Smooth muscle cell (in vitro differentiated cells): ENCODE measurements at regions not wholly inside any gene's neighbourhood (a gene's known extent, or its start where the extent isn't known, plus 50 kb on each side); places are given as distances from the start of the nearest gene placed in this dataset.

ENCODE experiments used
- DNase-seq: peaks from one replicate; lab custom pipeline; 2025; ENCODE audit not compliant: unreplicated experiment; lab: John Stamatoyannopoulos, UW
- H2AFZ ChIP-seq: fragments of 200-600 bp; sonication (generic); 2 replicates; pipeline ENCODE4 v1.6.0; 2016; ENCODE audit warnings: antibody characterized with exemption, low read depth, mild to moderate bottlenecking
- H3F3A ChIP-seq: fragments of 200-600 bp; sonication (generic); 2 replicates; pipeline ENCODE4 v1.6.0; 2017; ENCODE audit warnings: antibody characterized with exemption, low read depth
- H3K27ac ChIP-seq: fragments of 200-600 bp; sonication (generic); 2 replicates; pipeline ENCODE4 v1.5.1; 2016; ENCODE audit warnings: low read depth, mild to moderate bottlenecking
- H3K27me3 ChIP-seq: fragments of 200-600 bp; sonication (generic); 2 replicates; pipeline ENCODE4 v1.6.1; 2016; ENCODE audit warnings: low read depth, mild to moderate bottlenecking
- H3K36me3 ChIP-seq: fragments of 200-600 bp; sonication (generic); 2 replicates; pipeline ENCODE4 v1.5.1; 2016; ENCODE audit warnings: low read depth
- H3K4me1 ChIP-seq: fragments of 200-600 bp; sonication (generic); 2 replicates; pipeline ENCODE4 v1.5.1; 2016; ENCODE audit warnings: low read depth
- H3K4me2 ChIP-seq: fragments of 200-600 bp; sonication (generic); 2 replicates; pipeline ENCODE4 v1.6.0; 2016; ENCODE audit warnings: mild to moderate bottlenecking
- H3K4me3 ChIP-seq: fragments of 200-600 bp; sonication (generic); 2 replicates; pipeline ENCODE4 v1.5.1; 2016; ENCODE audit warnings: mild to moderate bottlenecking
- H3K79me2 ChIP-seq: fragments of 200-600 bp; sonication (generic); 2 replicates; pipeline ENCODE4 v1.6.0; 2016; ENCODE audit warnings: low read depth, mild to moderate bottlenecking
- H3K9ac ChIP-seq: fragments of 200-600 bp; sonication (generic); 2 replicates; pipeline ENCODE4 v1.6.0; 2016; ENCODE audit warnings: low read depth
- H3K9me3 ChIP-seq: fragments of 200-600 bp; sonication (generic); replicated peaks from 2 replicates; pipeline ENCODE4 v1.5.1; 2016; ENCODE audit warnings: low read depth
- H4K20me1 ChIP-seq: fragments of 200-600 bp; sonication (generic); 2 replicates; pipeline ENCODE4 v1.6.0; 2016; ENCODE audit warnings: low read depth
- WGBS: methylation state at CpG from one replicate; pipeline ENCODE4 v1.1.7; 2016; ENCODE audit warnings: low lambda C conversion rate; 5-methylcytosine and 5-hydroxymethylcytosine counted together
- TF ChIP-seq, protein P1 (sequence below): fragments of 200-600 bp; sonication (generic); IDR thresholded peaks from 2 replicates; pipeline ENCODE4 v1.5.1; 2017; ENCODE audit warnings: borderline replicate concordance, mild to moderate bottlenecking, antibody characterized with exemption; ENCODE audit not compliant: insufficient read depth, poor library complexity, severe bottlenecking

- no peak for DNase-seq
These were observed 265.3 kb downstream of the KLF13 start for GRCh38 chr15:31591908-31592307.

DNA sequence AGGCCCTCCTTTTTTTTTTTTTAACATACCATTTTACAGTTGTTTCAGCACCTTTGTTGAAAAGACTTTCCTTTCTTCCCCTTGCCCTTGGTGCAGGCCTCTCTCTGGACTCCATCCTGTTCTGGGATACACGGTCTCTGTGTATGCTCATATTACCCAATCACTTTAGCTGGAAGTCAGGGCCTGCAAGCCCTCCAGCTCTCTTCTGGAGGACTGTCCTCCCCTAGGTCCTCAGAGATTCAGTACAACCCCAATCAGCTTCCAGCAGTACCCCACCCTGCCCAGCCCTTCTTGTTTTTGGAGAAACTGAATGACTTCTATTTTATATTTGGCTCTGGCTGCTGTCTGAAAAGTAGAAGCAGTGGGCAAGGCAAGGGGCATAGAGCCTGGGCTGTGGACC is 270.8 kb downstream of the KLF13 start:
- no peaks in the 10 kb centered on the region for H4K20me1 ChIP-seq
- no peaks in the 10 kb centered on the region for H3K4me1 ChIP-seq
- no peak overlapping the region for H3K9ac ChIP-seq
- DNase-seq = no peak
- H3F3A ChIP-seq = no peaks in the 10 kb centered on the region
- no peak overlapping the region for H3K4me3 ChIP-seq
- no peak overlapping the region for H3K27ac ChIP-seq
- H3K36me3 ChIP-seq = no peaks in the 10 kb centered on the region
- H3K4me2 ChIP-seq = no peak overlapping the region
- H3K27me3 ChIP-seq = no peaks in the 10 kb centered on the region
- 94% methylated on average over 1 of the region's 1 CpG for WGBS
- TF ChIP-seq, protein P1, sequence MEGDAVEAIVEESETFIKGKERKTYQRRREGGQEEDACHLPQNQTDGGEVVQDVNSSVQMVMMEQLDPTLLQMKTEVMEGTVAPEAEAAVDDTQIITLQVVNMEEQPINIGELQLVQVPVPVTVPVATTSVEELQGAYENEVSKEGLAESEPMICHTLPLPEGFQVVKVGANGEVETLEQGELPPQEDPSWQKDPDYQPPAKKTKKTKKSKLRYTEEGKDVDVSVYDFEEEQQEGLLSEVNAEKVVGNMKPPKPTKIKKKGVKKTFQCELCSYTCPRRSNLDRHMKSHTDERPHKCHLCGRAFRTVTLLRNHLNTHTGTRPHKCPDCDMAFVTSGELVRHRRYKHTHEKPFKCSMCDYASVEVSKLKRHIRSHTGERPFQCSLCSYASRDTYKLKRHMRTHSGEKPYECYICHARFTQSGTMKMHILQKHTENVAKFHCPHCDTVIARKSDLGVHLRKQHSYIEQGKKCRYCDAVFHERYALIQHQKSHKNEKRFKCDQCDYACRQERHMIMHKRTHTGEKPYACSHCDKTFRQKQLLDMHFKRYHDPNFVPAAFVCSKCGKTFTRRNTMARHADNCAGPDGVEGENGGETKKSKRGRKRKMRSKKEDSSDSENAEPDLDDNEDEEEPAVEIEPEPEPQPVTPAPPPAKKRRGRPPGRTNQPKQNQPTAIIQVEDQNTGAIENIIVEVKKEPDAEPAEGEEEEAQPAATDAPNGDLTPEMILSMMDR = no peak
- H2AFZ ChIP-seq = no peak overlapping the region
- H3K9me3 ChIP-seq = no peaks in the 10 kb centered on the region
- no peaks in the 10 kb centered on the region for H3K79me2 ChIP-seq

More at GRCh38 chr15:31591908-31592307, 265.3 kb downstream of the KLF13 start:
- Histone ChIP-seq H3K27me3 (no peaks in the 10 kb centered on the region), H3K79me2 (no peaks in the 10 kb centered on the region), H3K4me3 (no peak overlapping the region), H3K9ac (no peak overlapping the region), H4K20me1 (no peaks in the 10 kb centered on the region), H3K4me1 (no peaks in the 10 kb centered on the region), H3K9me3 (no peaks in the 10 kb centered on the region), H3K27ac (no peak overlapping the region), H2AFZ (no peak overlapping the region), H3K36me3 (no peaks in the 10 kb centered on the region), H3F3A (no peaks in the 10 kb centered on the region), H3K4me2 (no peak overlapping the region)
- TF ChIP-seq, protein P1 = no peak

DNA sequence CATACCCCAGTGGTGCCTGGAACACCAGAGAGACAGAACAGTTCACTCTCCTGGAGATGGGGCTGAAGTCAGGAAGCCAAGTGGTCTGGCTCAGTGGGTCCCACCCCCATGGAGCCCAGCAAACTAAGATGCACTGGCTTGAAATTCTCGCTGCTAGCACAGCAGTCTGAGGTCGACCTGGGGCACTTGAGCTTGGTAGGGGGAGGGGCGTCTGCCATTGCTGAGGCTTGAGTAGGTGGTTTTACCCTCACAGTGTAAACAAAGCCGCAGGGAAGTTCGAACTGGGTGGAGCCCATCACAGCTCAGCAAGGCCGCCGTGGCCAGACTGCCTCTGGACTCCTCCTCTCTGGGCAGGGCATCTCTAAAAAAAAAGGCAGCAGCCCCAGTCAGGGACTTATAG is 272.0 kb downstream of the KLF13 start:
- Histone ChIP-seq H3K9ac (no peak overlapping the region), H4K20me1 (no peaks in the 10 kb centered on the region), H3K4me3 (no peak overlapping the region), H3F3A (no peaks in the 10 kb centered on the region), H2AFZ (no peak overlapping the region), H3K4me2 (peak overlapping the region; percentile 59), H3K27me3 (no peaks in the 10 kb centered on the region), H3K9me3 (no peaks in the 10 kb centered on the region), H3K79me2 (no peaks in the 10 kb centered on the region), H3K27ac (no peak overlapping the region), H3K4me1 (no peaks in the 10 kb centered on the region), H3K36me3 (no peaks in the 10 kb centered on the region)
- DNase-seq = no peak
- TF ChIP-seq, protein P1 = no peak
- 7% methylated on average over 7 of the region's 7 CpGs for WGBS

- TF ChIP-seq, protein P1 = peak; percentile 10
- H3K4me1 ChIP-seq = peaks cover 12% of the 10 kb centered on the region
- no peak for DNase-seq
- H2AFZ ChIP-seq = peak overlapping the region; percentile 48
- no peaks in the 10 kb centered on the region for H4K20me1 ChIP-seq
- H3K9me3 ChIP-seq = no peaks in the 10 kb centered on the region
- H3K4me3 ChIP-seq = no peak overlapping the region
- 20% methylated on average over 9 of the region's 9 CpGs for WGBS
- H3K79me2 ChIP-seq = no peaks in the 10 kb centered on the region
- peak overlapping the region; percentile 16 for H3K9ac ChIP-seq
- H3F3A ChIP-seq = no peaks in the 10 kb centered on the region
- H3K27ac ChIP-seq = peak overlapping the region; percentile 85
- no peaks in the 10 kb centered on the region for H3K36me3 ChIP-seq
- no peaks in the 10 kb centered on the region for H3K27me3 ChIP-seq
- H3K4me2 ChIP-seq = peak overlapping the region; percentile 71
These were observed 278.9 kb downstream of the KLF13 start for GRCh38 chr15:31605467-31605931.
